Esophagus mucosa (tissue), 1 donor: ENCODE measurements at regions not wholly inside any gene's neighbourhood (a gene's known extent, or its start where the extent isn't known, plus 50 kb on each side); places are given as distances from the start of the nearest gene placed in this dataset.
"Not testable (repeated sequence)": the region's sequence is repeated elsewhere in the genome, so short reads cannot be mapped to it uniquely, and the experiment has no call there.

ENCODE experiments used
- ATAC-seq: fragments of 200-7000 bp; cut with Tn5 transposase; one replicate; pipeline ENCODE4 v1.9.1; 2020
- donor health status: DM: yes; HTN: yes; CAD: no.

- ATAC-seq = no peak
Observed at GRCh38 chr7:25455683-25456251, 227.5 kb upstream of the NPVF start.

- ATAC-seq = no peak
Observed at GRCh38 chr7:25456467-25457171, 228.3 kb upstream of the NPVF start.

- no peak for ATAC-seq
Observed at GRCh38 chr7:25459057-25459456, 230.8 kb upstream of the NPVF start.

GRCh38 chr7:25460433-25460832, 232.1 kb upstream of the NPVF start:
- ATAC-seq = no peak

- no peak for ATAC-seq
Observed at GRCh38 chr7:25469669-25470068, 241.4 kb upstream of the NPVF start.

GRCh38 chr7:25476863-25477499, 248.7 kb upstream of the NPVF start:
- ATAC-seq = no peak

- not testable (repeated sequence) for ATAC-seq
Observed at GRCh38 chr7:25478221-25478620, 249.9 kb upstream of the NPVF start.

- no peak for ATAC-seq
Observed at GRCh38 chr7:25478925-25479324, 250.6 kb upstream of the NPVF start.

GRCh38 chr7:25481891-25482290, 253.6 kb upstream of the NPVF start:
- no peak for ATAC-seq

- ATAC-seq = no peak
Observed at GRCh38 chr7:25482631-25483030, 254.3 kb upstream of the NPVF start.

GRCh38 chr7:25485026-25485425, 256.7 kb upstream of the NPVF start:
- no peak for ATAC-seq

GRCh38 chr7:25486656-25487055, 258.4 kb upstream of the NPVF start:
- no peak for ATAC-seq

GRCh38 chr7:25493805-25494366, 265.6 kb upstream of the NPVF start:
- ATAC-seq = no peak

- no peak for ATAC-seq
Observed at GRCh38 chr7:25494896-25495295, 266.6 kb upstream of the NPVF start.

- no peak for ATAC-seq
Observed at GRCh38 chr7:25495342-25496250, 267.3 kb upstream of the NPVF start.

- no peak for ATAC-seq
Observed at GRCh38 chr7:25496476-25497368, 268.4 kb upstream of the NPVF start.

GRCh38 chr7:25500393-25500921, 272.2 kb upstream of the NPVF start:
- ATAC-seq = no peak

- no peak for ATAC-seq
Observed at GRCh38 chr7:25503306-25503705, 275.0 kb upstream of the NPVF start.

GRCh38 chr7:25512061-25512687, 283.9 kb upstream of the NPVF start:
- ATAC-seq = no peak

GRCh38 chr7:25515633-25516275, 287.5 kb upstream of the NPVF start:
- no peak for ATAC-seq
